ENCODE measurements at regions not wholly inside any gene's neighbourhood (a gene's known extent, or its start where the extent isn't known, plus 50 kb on each side); places are given as distances from the start of the nearest gene placed in this dataset.

DNA sequence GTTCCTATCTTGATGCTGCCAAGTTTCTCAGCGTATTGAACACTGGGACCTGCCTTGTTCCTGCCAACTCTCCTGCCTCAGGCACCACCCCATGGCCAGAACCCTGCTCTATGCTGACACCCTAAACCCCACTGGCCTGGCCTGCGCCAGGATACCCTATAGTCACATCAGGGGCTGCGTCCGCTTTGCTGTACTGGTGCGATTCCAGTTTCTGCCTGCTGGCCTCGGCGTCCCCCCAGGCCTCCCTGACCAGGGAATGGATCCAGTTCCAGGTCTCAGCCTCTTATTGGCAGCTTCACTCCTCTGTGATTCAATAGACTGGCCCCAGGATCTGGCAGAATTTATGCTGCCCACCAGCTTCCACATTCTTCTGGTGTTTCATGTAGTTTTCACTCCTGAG is 55.0 kb downstream of the GPR6 start:
- H3K27me3 Mint-ChIP-seq: no peaks in the 10 kb centered on the region
- H3K4me3 Mint-ChIP-seq: no peak overlapping the region
- H3K9me3 Mint-ChIP-seq: no peaks in the 10 kb centered on the region
- peaks cover under 1% of the 10 kb centered on the region for H3K4me1 Mint-ChIP-seq
- H3K36me3 Mint-ChIP-seq (ENCODE audit: low read depth): no peaks in the 10 kb centered on the region
- H3K27ac Mint-ChIP-seq: no peak overlapping the region
- no peak for ATAC-seq
- DNase-seq: no peak

DNA sequence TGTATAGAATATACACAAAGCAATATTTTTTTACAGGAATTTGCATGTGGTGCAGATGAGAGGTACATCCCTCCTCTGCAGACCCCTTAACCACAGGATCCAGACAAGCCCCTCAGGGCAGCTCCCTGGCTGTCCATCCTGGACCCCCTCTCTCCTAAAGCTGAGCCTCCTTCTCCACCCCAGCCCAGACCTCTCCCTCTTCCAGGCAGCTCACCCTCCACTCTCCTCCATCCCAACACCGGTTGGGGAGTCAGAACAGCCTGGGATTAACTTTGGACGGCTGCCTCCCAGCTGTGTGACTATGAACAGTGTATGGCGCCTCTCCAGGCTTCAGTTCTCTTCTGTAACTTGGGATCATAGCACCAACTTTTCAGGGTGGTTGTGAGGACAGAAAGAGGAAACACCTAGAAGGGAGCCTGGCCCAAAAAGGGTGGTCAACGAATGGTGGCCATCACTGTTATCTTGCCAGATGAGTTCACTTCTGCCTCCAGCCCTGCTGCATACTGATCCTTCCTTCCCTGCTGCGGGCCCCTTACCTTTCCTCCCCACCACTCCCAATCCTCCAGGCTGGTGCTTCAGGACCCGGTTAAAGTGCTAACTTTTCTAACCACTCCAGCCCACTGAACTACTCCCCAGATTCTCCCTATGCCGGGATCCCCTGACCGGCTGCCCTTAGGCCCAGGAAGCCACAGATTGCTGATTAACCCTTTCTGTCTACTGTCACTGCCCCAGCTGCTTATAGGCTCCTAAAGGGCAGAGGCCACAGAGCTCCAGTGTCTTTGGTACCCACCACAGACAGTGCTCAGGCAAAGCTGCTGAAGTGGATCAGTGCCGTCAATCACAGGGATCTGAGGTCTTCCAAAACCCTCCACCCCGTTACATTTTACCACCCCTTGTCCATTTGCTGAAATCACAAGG is 55.9 kb downstream of the GPR6 start:
- H3K9me3 Mint-ChIP-seq: no peaks in the 10 kb centered on the region
- H3K27ac Mint-ChIP-seq: no peak overlapping the region
- no peaks in the 10 kb centered on the region for H3K36me3 Mint-ChIP-seq (ENCODE audit: low read depth)
- DNase-seq: no peak
- no peak for ATAC-seq
- peaks cover 3% of the 10 kb centered on the region for H3K4me1 Mint-ChIP-seq
- H3K4me3 Mint-ChIP-seq: no peak overlapping the region
- H3K27me3 Mint-ChIP-seq: no peaks in the 10 kb centered on the region

DNA sequence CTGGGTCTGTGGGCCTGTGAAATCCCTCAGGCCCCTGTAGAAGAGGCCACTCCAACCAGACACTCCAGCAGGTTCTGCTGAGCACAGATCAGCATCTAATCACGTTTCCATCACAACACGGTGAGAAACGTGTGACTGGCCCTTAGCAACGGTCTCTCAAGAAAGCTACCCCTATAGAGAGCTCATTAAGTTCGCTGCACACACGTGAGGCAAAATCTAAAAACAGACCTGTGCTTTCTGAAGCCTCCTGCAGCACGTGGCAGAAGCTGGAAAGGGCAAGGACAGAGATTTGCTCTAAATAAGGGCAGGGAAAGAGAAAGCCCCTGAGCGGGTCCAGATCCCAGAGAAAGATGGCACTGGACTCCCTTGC is 56.5 kb downstream of the GPR6 start:
- no peak overlapping the region for H3K27ac Mint-ChIP-seq
- no peak for ATAC-seq

GRCh38 chr6:110035321-110035720 is 57.2 kb downstream of the GPR6 start:
- no peaks in the 10 kb centered on the region for H3K9me3 Mint-ChIP-seq
- H3K27ac Mint-ChIP-seq: no peak overlapping the region
- no peaks in the 10 kb centered on the region for H3K27me3 Mint-ChIP-seq
- H3K4me3 Mint-ChIP-seq: no peak overlapping the region
- H3K36me3 Mint-ChIP-seq (ENCODE audit: low read depth): no peaks in the 10 kb centered on the region
- no peak for DNase-seq
- H3K4me1 Mint-ChIP-seq: peaks cover 13% of the 10 kb centered on the region
- ATAC-seq: no peak

More for the DNA sequence above, 56.5 kb downstream of the GPR6 start:
- DNase-seq: no peak
- Mint-ChIP-seq H3K4me1 (peaks cover 7% of the 10 kb centered on the region), H3K27me3 (no peaks in the 10 kb centered on the region), H3K9me3 (no peaks in the 10 kb centered on the region), H3K4me3 (no peak overlapping the region), H3K36me3 (ENCODE audit: low read depth) (no peaks in the 10 kb centered on the region)

GRCh38 chr6:110036408-110037302 is 58.5 kb downstream of the GPR6 start:
- Mint-ChIP-seq H3K27me3 (no peaks in the 10 kb centered on the region), H3K4me1 (peaks cover 15% of the 10 kb centered on the region), H3K36me3 (ENCODE audit: low read depth) (no peaks in the 10 kb centered on the region), H3K9me3 (no peaks in the 10 kb centered on the region), H3K4me3 (no peak overlapping the region), H3K27ac (no peak overlapping the region)
- no peak for ATAC-seq
- no peak for DNase-seq

- no peak for ATAC-seq
- Mint-ChIP-seq H3K27me3 (no peaks in the 10 kb centered on the region), H3K27ac (no peak overlapping the region), H3K4me3 (no peak overlapping the region), H3K36me3 (ENCODE audit: low read depth) (no peaks in the 10 kb centered on the region), H3K9me3 (no peaks in the 10 kb centered on the region), H3K4me1 (peaks cover 15% of the 10 kb centered on the region)
- no peak for DNase-seq
Measured at GRCh38 chr6:110037726-110038295, 59.7 kb downstream of the GPR6 start.

DNA sequence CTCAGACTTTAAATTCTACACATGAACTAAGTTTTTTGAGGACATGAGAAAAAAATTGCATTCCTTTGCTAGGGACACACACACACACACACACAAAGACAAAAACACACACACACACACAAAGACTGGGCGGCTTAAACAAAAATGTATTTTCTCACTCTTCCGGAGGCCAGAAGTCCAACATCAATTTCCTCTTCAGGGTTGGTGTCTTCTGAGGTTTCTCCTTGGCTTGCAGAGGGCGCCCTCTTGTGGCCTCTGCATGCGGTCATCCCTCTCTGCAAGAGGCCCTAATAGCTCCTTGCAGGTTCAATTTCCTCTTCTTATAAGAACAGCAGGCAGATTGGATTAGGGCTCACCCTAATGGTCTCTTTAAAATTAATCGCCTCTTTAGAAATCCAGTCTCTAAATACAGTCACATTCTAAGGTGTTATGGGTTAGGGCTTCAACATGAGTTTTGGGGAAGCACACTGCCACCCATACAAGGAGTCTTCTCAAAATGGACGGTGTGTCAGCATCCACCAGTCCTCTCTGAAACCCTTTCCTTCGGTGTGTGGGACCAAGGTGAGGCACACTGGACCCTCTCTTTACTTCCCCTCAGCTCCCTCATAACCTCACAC is 61.4 kb downstream of the GPR6 start:
- DNase-seq: peak; percentile 84
- H3K36me3 Mint-ChIP-seq (ENCODE audit: low read depth): no peaks in the 10 kb centered on the region
- H3K27ac Mint-ChIP-seq: peak overlapping the region; percentile 84
- peaks cover 15% of the 10 kb centered on the region for H3K4me1 Mint-ChIP-seq
- H3K9me3 Mint-ChIP-seq: no peaks in the 10 kb centered on the region
- peak; percentile 86 for ATAC-seq
- no peaks in the 10 kb centered on the region for H3K27me3 Mint-ChIP-seq
- H3K4me3 Mint-ChIP-seq: peak overlapping the region; percentile 77

- ATAC-seq: peak; percentile 69
- no peaks in the 10 kb centered on the region for H3K9me3 Mint-ChIP-seq
- no peaks in the 10 kb centered on the region for H3K27me3 Mint-ChIP-seq
- DNase-seq: peak; percentile 41
- peak overlapping the region; percentile 84 for H3K27ac Mint-ChIP-seq
- no peaks in the 10 kb centered on the region for H3K36me3 Mint-ChIP-seq (ENCODE audit: low read depth)
- H3K4me1 Mint-ChIP-seq: peaks cover 15% of the 10 kb centered on the region
- H3K4me3 Mint-ChIP-seq: peak overlapping the region; percentile 77
Measured at GRCh38 chr6:110039981-110040383, 61.9 kb downstream of the GPR6 start.

- Mint-ChIP-seq H3K9me3 (no peaks in the 10 kb centered on the region), H3K27me3 (no peaks in the 10 kb centered on the region), H3K4me1 (peaks cover 15% of the 10 kb centered on the region), H3K36me3 (ENCODE audit: low read depth) (no peaks in the 10 kb centered on the region), H3K27ac (no peak overlapping the region), H3K4me3 (no peak overlapping the region)
- ATAC-seq (no peak), DNase-seq (no peak)
Measured at GRCh38 chr6:110040716-110041115, 62.6 kb downstream of the GPR6 start.

DNA sequence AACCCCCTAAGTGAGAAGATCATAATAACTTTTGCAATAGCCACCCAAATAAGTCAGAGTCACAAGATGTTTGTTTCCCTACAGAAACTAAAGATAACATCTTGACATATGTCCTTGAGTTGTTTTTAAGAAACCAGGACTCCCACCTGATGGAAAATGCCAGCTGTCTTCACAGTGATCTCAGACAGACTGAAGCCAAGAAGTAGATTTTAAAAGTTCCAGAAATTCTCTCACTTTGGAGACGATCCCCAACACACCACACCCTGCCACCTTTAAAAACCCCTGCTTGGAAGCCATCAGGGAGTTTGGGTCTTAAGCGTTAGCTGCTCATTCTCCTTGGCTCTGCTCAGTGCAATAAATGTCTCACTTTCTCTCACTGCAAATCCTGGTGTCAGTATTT is 63.0 kb downstream of the GPR6 start:
- H3K4me1 Mint-ChIP-seq: peaks cover 15% of the 10 kb centered on the region
- no peaks in the 10 kb centered on the region for H3K27me3 Mint-ChIP-seq
- H3K27ac Mint-ChIP-seq: no peak overlapping the region
- DNase-seq (no peak), ATAC-seq (no peak)
- no peaks in the 10 kb centered on the region for H3K36me3 Mint-ChIP-seq (ENCODE audit: low read depth)
- no peak overlapping the region for H3K4me3 Mint-ChIP-seq
- H3K9me3 Mint-ChIP-seq: no peaks in the 10 kb centered on the region

- no peak for DNase-seq
- no peak overlapping the region for H3K4me3 Mint-ChIP-seq
- H3K9me3 Mint-ChIP-seq: no peaks in the 10 kb centered on the region
- no peaks in the 10 kb centered on the region for H3K36me3 Mint-ChIP-seq (ENCODE audit: low read depth)
- H3K27me3 Mint-ChIP-seq: no peaks in the 10 kb centered on the region
- peaks cover 15% of the 10 kb centered on the region for H3K4me1 Mint-ChIP-seq
- ATAC-seq: no peak
- H3K27ac Mint-ChIP-seq: no peak overlapping the region
Measured at GRCh38 chr6:110041830-110042229, 63.7 kb downstream of the GPR6 start.

- H3K27me3 Mint-ChIP-seq: no peaks in the 10 kb centered on the region
- DNase-seq (no peak), ATAC-seq (no peak)
- H3K9me3 Mint-ChIP-seq: no peaks in the 10 kb centered on the region
- H3K36me3 Mint-ChIP-seq (ENCODE audit: low read depth): no peaks in the 10 kb centered on the region
- no peak overlapping the region for H3K4me3 Mint-ChIP-seq
- peaks cover 15% of the 10 kb centered on the region for H3K4me1 Mint-ChIP-seq
- no peak overlapping the region for H3K27ac Mint-ChIP-seq
Measured at GRCh38 chr6:110042670-110043296, 64.7 kb downstream of the GPR6 start.

GRCh38 chr6:110043366-110043994 is 65.4 kb downstream of the GPR6 start:
- Mint-ChIP-seq H3K27me3 (no peaks in the 10 kb centered on the region), H3K9me3 (no peaks in the 10 kb centered on the region), H3K36me3 (ENCODE audit: low read depth) (no peaks in the 10 kb centered on the region), H3K4me1 (peaks cover 12% of the 10 kb centered on the region), H3K27ac (no peak overlapping the region), H3K4me3 (no peak overlapping the region)
- ATAC-seq (no peak), DNase-seq (no peak)

GRCh38 chr6:110044096-110044495 is 66.0 kb downstream of the GPR6 start:
- H3K27me3 Mint-ChIP-seq: no peaks in the 10 kb centered on the region
- peaks cover 12% of the 10 kb centered on the region for H3K4me1 Mint-ChIP-seq
- H3K36me3 Mint-ChIP-seq (ENCODE audit: low read depth): no peaks in the 10 kb centered on the region
- H3K9me3 Mint-ChIP-seq: no peaks in the 10 kb centered on the region
- H3K27ac Mint-ChIP-seq: no peak overlapping the region
- DNase-seq (no peak), ATAC-seq (no peak)
- H3K4me3 Mint-ChIP-seq: no peak overlapping the region

Data from activated naive CD8-positive, alpha-beta T cell treated with anti-CD3 and anti-CD28 coated beads, Interleukin-2, amount 50 U/mL, for 24 hours (primary cell).